NCI-H2107 treated with DMSO at 0.1 percent for 48 hours (cell line): ENCODE measurements at regions not wholly inside any gene's neighbourhood (a gene's known extent, or its start where the extent isn't known, plus 50 kb on each side); places are given as distances from the start of the nearest gene placed in this dataset.

Experiments used
- DNase-seq: peaks from one replicate; lab custom pipeline; 2025; ENCODE audit not compliant: unreplicated experiment; lab: John Stamatoyannopoulos, UW

GRCh38 chr5:73267766-73268435, 94.9 kb downstream of the TMEM174 start:
- no peak for DNase-seq

- no peak for DNase-seq
Observed at GRCh38 chr5:73266925-73267765, 94.2 kb downstream of the TMEM174 start.

DNA sequence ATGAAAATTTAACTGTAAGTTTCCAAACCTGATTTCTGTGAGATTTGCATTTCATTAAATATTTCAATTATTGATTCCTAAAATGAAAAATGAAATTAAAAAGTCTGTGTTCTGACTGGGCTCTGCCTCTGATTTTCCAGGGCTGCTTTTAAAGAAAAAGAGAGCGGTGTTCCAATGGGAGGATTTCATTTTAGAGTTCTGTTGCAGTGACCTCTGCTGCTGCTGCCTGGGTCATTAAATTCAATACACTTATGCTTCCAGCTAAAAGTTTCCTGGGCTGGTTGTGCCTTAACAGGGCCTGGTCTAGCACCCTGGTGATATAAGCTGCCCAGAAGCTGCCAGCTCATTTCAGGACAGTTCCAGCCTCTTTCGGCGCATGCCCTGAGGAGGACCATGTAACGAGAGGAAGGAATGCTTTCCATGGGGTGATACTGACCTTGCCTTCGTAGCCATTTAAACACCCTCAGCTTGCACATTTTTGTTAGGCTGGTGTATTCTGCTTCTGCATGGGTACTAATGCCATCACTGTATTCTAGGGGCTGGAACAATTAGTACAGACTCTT, 93.3 kb downstream of the TMEM174 start:
- no peak for DNase-seq

DNA sequence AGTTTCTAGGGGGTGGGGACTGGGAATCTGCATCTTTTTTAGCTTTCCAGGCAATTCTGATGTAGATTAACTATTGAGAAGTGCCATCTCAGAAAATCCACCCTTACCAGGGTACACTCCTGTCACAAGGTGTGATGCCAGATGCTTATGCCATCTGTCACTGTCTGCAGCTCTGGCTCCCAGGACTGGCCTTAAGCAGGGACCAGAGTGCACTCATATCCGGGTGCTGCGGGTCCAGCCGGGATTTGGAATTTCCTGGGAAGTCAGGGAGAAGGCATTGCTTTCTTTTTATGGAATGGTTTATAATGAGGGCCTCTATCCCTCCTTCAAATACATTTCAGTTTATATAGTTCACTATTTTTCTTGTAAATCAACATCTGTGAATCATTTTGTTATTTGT, 92.6 kb downstream of the TMEM174 start:
- DNase-seq = no peak

- DNase-seq = no peak
Observed at GRCh38 chr5:73264631-73265030, 91.6 kb downstream of the TMEM174 start.

- no peak for DNase-seq
Observed at GRCh38 chr5:73263001-73263710, 90.2 kb downstream of the TMEM174 start.

DNA sequence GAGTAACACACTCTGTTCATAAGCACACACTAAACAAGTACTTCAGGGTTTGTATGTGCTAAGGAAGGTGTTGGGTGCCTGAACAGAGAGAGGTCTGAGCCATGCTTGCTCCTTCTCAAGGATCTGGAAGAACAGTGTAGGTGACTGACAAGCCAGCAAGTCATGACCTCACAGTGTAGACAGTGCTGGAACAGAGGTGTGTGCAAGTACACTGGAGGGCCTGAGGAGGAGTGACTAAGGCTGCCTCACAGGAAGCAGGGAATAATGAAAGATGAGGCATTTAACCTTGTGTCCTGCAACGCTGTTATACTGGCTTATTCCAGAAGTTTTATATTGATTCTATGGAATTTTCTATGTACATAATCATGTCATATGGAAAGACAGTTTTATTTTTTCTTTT, 83.9 kb downstream of the TMEM174 start:
- DNase-seq = no peak

- no peak for DNase-seq
Observed at GRCh38 chr5:73256462-73256861, 83.5 kb downstream of the TMEM174 start.

DNA sequence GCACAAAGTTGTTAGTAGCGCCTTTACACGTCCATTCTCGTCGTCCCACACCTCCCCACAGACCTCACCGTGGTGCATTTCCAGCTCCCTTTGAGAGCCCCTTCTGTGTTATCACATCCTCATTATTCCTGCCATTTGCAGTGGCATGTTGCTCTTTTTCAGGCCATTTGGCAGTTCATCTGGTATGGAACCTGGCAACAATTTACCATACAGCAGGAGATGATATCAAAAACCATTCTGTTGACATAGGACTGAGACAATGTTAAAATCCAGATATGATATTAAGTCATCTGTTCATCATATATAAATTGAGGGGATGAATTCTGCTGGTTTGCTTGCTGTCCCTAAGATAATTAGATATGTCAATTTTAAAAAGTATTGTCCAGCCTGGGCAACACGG, 83.0 kb downstream of the TMEM174 start:
- no peak for DNase-seq

DNA sequence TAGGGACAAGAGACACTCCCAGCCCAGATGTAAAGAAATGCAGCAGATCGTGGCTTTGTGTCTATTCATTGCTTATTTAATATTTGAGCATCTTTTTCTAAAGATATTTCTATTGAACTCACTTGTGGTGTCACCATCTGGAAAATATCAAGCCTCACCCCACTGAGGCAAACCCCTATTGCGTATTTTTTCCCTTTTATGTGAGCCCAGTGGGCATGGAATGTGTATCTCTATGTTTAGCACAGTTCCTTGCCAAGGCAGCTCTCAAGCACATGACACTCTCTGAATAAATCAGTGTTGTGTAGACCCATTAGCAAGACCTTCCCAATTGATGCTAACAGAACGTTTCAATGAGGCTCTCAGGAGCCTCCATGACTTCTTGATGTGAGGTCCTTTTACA, 81.6 kb downstream of the TMEM174 start:
- no peak for DNase-seq

DNA sequence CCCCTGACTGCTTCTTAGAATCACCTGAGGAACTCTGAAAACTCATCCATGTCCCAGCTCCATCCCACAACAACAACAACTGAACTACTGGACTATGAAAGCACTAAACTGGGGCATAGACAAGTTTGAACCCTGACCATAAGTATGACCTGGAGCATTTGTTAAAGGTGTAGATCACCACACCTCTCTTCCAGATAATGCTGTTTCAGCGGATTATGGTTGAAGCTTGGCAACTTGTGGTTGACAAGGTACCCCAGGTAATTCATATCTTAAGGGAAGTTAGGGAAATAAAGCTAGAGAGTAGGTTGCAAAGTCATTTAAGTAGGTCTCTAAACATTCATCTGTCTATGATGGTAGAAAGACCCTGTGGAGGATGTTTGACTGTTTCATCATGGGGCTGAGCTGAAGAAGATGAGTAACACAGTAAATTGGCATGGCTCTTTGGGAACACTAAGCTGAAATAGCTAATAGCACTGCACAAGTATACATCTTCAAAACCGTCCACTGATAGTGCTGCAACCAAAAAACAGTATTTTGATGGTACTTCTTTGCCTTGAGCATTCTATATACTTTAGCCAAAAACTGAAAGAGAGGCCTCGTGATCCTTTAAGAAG, 80.2 kb downstream of the TMEM174 start:
- no peak for DNase-seq

DNA sequence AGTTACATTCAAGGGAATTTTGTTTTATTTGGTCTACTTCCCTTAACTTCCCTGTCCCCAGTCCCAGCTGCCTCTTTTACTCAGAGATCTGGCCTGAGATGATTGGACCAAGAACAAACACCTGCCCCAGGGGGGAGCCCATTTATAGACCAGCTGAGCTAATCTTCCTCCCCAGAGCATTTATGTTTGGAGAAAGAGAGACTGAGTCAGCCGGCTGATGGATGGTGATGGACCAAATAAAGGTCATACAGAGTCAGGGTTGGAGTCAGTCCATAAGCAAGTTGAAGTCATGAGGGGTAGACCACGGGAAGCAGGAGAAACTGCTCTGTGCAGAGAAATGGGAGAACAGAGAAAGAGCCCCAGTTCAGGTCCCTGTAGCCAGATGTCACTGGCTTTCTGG, 77.7 kb downstream of the TMEM174 start:
- DNase-seq = no peak

GRCh38 chr5:73242735-73243134, 69.7 kb downstream of the TMEM174 start:
- DNase-seq = no peak

GRCh38 chr5:73238873-73239272, 65.9 kb downstream of the TMEM174 start:
- DNase-seq = no peak

DNA sequence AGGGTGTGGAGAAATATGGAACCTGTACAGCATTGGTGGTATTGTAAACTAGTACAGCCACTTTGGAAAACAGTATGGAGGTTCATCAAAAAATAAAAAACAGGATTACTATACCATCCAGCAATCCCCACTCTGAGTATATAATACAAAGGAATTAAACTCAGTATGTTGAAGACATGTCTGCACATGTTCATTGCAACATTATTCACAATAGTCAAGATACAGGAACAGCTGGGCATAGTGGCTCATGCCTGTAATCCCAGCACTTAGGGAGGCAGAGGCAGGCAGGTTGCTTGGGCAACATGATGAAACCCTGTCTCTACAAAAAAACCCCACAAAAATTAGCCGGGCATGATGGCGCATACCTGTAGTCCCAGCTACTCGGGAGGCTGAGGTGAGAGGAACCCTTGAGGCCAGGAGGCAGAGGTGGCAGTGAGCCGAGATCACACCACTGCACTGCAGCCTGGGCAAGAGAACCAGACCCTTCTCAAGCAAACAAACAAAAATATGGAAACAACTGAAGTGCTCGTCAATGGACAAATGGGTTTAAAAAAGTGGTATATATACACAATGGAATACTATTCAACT, 63.6 kb downstream of the TMEM174 start:
- DNase-seq = no peak

DNA sequence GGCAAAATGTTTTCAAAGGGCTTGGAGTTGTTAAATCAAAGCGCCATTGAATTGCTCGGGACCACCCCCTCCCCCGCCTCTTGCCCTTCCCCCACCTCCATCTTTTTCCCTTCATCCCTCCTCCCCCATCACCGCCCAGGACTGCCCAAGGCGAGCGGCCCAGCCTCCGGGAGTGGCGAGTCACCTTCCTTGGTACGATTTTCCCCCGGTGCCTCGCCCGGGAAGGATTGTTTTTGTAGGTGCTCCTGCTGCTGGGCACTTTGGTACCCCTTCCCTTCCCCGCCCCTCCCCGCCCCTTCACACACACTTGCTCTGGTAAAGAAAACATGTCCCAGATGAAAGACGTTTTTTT, 61.2 kb downstream of the TMEM174 start:
- no peak for DNase-seq

- no peak for DNase-seq
Observed at GRCh38 chr5:73233461-73234203, 60.6 kb downstream of the TMEM174 start.

DNA sequence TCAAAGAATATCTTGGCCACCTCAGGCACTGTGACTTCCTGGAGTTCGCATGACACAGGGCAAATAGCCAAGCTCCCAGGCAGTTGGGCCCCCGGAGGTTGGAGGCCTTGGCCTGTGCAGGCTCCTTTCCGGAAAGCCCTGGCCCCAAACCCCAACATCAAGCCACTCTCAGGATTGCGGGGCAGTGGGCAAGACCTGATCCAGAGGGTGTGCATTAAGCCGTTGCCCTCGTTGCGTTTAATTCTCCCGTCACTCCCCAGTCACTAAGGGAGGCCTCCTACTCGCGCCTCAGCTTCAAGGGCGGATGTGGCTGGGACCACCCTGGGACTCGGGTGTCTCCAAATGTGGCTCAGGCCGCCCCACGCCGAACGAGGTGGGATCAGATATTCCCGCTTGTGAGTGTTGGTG, 60.1 kb downstream of the TMEM174 start:
- DNase-seq = no peak

GRCh38 chr5:73232266-73233041, 59.5 kb downstream of the TMEM174 start:
- DNase-seq = no peak
